Muscle of leg (tissue), 3 donors: ENCODE measurements at regions not wholly inside any gene's neighbourhood (a gene's known extent, or its start where the extent isn't known, plus 50 kb on each side); places are given as distances from the start of the nearest gene placed in this dataset.

Source experiments
- DNase-seq: peaks from one replicate; pipeline ENCODE4 v3.0.0; 2013
- H3K27ac ChIP-seq: one replicate; pipeline ENCODE4 v1.5.1; 2013; ENCODE audit warnings: mild to moderate bottlenecking, low read length, control low read depth
- H3K27me3 ChIP-seq: one replicate; pipeline ENCODE4 v1.6.1; 2013; ENCODE audit warnings: low read length; ENCODE audit not compliant: control insufficient read depth, insufficient read depth
- H3K36me3 ChIP-seq: one replicate; pipeline ENCODE4 v1.6.1; 2013; ENCODE audit warnings: low read length; ENCODE audit not compliant: control insufficient read depth, insufficient read depth
- H3K4me1 ChIP-seq: one replicate; pipeline ENCODE4 v1.6.1; 2013; ENCODE audit warnings: low read length; ENCODE audit not compliant: control insufficient read depth, insufficient read depth
- H3K4me3 ChIP-seq: one replicate; pipeline ENCODE4 v1.5.1; 2013; ENCODE audit warnings: low read length, control low read depth
- H3K9me3 ChIP-seq: replicated peaks from 2 replicates; pipeline ENCODE4 v1.6.1; 2013; ENCODE audit warnings: low read depth, low read length; ENCODE audit not compliant: control insufficient read depth
- WGBS: methylation state at CpG from one replicate; pipeline ENCODE4 v1.1.5; 2013; ENCODE audit warnings: missing lambda C conversion rate; ENCODE audit not compliant: insufficient coverage; 5-methylcytosine and 5-hydroxymethylcytosine counted together

GRCh38 chr5:52204310-52204709 is 583.4 kb upstream of the ITGA1 start:
- DNase-seq = no peak
- Histone ChIP-seq H3K4me1 (no peaks in the 10 kb centered on the region), H3K36me3 (no peaks in the 10 kb centered on the region), H3K27ac (no peak overlapping the region), H3K9me3 (no peaks in the 10 kb centered on the region), H3K4me3 (no peak overlapping the region), H3K27me3 (no peaks in the 10 kb centered on the region)
- 41% methylated on average over 2 of the region's 3 CpGs for WGBS
